Inflammatory macrophage treated with lipopolysaccharide for 4 hours (primary cell): ENCODE measurements at regions not wholly inside any gene's neighbourhood (a gene's known extent, or its start where the extent isn't known, plus 50 kb on each side); places are given as distances from the start of the nearest gene placed in this dataset.

ENCODE experiments used
- DNase-seq: peaks from one replicate; pipeline ENCODE4 v3.0.0-alpha.2; 2020

DNA sequence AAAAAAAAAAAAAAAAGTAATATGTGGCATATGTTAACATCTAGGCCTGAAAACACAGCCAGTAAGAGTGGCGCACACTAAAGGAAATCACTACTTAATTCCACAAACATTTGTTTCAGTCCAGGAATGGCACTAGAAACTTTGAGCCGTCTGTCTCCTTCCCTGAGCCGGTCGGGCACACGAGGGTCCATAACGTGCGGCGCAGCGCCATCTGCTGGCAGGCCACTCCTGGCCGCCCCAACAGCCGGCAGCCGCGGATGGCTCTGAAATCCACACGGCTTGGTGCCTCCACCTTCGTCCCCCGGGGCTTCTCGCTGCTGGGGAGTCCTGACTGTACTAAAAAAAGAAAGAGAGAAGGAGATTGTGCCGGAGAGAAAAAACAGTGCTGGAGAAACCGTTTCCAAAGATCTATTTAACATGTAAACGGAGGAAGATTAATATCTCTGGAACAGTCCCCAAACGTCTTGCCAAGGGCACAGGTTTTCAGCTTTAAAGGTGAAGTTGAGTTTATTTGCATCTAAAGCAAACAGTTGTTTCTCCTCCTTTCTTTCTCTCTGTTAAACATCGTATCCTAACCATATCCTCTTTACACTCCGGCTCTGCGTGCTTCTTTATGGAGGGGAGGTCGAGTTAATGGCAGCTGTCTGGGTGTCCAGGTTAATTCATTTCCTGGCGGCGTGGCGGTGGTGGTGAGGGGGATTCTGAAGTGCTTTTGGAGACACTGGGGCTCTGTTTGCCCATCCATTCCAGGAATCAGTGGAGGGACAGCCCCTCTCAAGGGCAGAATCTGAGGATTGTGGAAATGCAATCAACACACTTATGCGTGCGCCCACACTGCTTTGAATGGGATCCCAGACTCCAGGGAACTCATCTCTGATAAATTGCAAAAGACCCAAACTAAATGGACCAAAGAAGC lies 611.3 kb upstream of the SALL1 start:
- peak; percentile 43 for DNase-seq

DNA sequence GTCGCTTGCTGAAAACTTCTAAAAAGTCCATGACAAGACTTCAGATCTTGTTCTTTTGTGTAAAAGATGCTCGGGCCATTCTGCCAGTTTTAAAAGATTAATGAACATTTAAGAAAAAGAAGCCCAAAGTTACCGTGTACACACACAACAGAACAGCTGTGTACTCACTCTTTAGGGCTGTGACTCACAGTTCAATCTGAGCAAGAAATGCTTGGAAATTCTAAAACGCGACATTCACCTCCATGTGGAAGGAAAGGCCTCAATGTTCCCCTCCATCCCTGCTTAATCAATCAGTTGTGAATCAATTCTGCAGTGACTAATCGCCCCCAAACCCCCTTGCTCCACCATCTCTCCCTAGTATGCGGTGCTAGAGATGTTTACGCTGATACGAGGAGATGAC lies 609.9 kb upstream of the SALL1 start:
- no peak for DNase-seq

DNA sequence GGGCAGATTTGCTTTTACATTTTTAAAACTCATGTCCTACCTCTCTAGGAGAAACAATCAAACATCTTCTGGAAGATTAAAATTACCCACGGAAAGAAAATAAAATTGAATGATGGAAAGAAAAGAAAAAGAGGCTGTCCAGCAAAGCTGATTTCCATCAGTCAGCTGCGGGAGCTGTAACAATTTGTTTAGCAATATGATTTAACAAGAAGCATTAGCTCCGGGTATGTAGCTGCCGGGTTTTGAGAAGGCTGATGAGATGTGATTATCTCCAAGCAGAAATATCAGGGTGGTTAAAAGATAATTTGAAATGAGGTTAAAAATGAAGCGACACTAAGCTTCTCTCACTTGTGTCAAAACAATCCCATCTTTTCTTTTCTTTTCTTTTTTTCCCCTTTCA lies 608.9 kb upstream of the SALL1 start:
- no peak for DNase-seq

DNA sequence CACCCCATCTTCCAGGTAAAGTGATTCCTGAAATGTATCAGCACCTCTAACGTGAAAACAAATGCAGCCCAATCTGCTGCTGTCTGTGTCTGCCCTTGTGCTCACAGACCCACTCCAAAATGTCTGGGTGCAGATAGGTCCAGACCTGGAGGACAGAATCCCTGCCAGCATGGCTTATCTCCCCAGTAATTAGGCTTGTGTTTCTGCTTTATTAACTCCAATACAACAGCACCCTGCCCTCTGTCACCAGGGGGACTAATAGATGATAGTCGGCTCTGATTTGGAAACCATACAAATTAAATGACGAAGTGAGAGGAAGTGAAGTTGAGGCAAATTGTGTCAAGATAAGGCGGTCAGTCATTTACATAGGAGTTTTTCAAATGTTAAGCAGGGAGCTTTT lies 608.3 kb upstream of the SALL1 start:
- DNase-seq: no peak

DNA sequence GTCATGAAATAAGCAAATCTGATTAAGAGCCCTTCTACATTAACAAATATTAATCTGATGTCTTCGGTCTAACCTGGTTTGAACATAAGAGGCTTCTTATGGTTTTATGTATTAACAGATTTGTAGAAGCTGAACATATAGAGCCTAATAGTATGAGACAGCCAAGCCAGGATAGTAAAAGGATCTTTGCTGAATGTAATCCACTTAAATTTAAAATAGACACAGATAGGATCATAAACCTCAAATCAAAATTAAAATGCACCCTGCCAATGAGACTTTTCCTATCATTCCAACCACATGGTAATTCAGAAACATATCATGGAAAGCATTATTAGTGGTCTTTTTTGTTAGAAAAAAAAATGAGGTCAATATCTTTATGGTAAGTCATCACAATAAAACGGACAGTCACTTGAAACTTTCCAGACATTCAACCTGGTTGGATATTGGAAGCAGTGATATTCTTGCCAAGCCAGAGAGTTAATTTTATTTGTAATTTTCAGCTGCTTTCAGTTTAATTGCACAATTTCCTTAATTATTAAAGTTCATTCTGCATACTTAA lies 606.9 kb upstream of the SALL1 start:
- no peak for DNase-seq

DNA sequence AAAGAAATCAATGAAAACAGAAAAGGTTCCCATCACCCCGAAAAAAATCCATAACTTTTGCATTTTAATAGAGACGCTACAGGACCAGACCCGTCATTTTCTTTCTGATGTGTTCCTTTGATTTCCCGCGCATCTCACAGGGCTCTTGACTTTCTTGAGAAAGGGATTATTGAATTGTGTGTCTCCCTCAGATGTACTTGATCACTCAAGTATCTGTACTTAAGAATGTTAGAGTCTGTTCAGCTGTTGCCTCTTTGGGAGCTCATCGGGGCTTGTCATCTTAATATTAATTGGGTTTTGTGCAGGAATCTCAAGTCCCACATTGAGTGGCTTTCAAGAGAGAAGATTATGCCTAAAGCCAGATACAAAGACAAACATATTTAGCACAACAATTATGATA lies 606.4 kb upstream of the SALL1 start:
- no peak for DNase-seq

DNA sequence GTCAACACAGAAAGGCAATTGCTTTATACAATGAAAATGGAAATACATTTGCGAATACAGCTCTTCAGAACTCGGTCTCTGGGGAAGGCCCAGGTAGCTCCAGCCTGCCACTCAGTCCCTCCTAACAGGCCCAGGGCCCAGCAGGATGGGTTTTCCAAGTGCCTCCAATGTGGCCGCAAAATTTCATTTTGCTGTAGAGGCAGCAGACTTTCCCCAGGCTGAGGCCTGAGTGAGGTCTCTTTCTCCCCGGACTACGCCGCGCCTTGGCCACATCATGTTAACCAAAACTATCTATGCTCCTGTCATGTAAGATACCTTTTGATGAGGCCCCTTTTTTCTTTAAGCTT lies 606.0 kb upstream of the SALL1 start:
- no peak for DNase-seq

DNA sequence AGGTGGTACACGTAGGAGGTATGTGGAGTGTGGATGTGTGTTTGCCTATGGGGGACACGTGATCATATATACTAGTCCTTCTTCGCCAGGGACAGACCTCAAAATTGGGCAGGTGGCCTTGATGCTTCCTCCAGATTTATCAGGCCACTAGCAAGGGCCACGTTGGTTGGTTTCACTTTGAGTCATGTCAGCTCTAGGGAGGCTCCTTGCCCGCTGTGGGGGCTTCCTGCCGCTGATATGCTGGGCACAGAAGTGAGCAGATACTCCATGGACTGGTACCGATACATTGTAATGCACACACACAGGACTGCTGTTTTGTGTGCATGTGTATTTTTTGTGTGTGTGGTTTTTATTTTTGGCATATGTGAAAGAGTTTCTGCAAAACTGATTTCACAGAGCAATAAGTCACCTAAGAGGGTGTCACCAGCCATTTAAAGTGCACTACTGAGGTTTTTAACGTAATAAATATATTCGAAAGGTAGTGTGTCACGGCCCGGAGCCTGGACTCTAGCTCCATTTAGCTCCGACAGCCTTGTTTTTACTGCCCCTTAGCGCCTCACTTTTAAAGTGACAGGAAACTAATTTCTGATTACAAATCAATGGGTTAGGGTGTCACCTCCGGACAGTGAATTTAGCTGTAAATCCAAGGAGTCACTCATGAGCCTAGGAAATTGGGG lies 605.5 kb upstream of the SALL1 start:
- no peak for DNase-seq

DNA sequence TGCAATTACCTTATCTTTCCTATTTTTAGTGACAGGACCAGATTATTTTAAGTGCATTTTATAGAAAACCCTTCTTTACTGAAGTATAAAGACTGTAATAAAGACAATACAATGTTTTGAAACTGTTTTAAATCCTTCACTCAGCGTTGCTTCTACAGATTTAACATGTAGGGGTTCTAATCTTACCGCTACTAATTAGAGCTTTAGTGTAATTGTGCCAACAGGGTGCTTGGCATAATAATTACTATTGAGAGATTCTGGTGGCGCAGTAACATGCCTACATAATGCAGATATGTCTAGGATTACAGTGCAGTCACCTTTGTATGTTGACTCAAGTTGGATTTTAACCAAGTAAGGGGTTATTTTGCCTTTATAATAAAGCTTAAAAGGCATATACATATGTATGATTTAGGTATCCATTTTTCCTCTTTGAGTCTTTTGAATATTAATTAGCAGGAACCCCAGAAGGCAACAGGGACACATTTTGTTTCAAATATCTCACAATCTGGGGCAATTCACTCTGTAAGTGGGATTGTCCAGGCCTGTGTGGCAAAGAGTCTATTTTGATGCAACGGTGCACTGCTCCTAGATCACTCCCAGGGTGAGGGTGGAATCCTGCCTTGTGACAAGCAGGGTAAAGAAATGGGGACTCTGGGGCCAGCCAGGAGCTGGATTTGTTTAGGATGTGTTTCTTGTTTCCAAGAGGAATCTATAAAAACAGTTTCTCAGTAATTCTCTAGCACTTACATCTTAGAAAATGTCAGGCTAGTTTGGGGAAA lies 604.7 kb upstream of the SALL1 start:
- no peak for DNase-seq

DNA sequence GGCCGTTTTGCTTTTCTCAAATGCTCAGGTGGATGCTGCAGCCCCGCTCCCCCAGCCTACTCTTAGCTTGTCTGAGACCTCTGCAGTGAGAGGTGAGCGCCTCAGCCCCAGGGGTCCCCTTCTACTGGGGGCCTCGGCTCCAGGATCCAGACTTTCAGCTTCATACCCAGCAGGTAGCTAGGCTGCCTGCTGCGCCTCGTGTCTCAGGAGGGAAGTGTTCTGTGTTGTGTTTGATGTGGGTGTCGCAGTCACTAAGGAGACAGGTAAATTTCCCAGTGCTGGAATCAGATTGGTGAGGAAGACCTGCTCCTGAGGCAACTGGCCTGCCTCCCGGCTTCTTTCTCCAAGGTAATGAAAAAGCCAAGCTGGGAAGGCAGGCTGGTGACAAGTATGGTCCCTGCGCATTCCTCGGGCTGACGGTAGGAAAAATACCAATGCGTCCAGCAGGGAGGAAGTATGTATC lies 604.0 kb upstream of the SALL1 start:
- DNase-seq: no peak

DNA sequence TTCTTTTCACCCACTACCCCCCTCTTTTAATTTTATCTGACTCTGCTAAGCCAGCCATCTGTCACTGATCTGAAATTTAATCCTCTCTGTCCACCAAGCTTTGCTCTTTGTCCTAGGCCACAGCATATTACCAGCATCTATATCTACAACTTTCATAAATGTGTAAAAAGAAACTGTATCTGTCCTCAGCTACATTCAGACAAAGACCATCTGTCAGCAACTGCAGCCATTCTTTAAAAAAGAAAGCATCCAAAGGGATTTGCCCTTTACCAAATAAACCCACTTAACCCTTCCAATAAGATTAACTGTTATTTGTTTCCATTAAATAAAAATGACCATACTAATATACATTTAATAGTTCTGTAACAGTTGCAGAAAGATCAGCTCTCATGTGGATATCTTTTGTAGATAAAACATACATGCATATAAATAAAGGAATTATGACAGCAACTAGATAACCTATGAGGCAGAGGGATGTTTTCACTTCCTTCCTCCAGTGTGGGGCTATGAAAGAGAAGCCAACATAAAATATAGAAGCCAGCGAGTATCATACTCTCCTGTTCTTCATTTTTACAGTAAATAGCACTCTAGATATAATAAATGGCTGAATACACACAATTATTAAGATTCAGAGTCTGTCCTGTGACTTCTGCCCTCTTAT lies 602.5 kb upstream of the SALL1 start:
- no peak for DNase-seq

DNA sequence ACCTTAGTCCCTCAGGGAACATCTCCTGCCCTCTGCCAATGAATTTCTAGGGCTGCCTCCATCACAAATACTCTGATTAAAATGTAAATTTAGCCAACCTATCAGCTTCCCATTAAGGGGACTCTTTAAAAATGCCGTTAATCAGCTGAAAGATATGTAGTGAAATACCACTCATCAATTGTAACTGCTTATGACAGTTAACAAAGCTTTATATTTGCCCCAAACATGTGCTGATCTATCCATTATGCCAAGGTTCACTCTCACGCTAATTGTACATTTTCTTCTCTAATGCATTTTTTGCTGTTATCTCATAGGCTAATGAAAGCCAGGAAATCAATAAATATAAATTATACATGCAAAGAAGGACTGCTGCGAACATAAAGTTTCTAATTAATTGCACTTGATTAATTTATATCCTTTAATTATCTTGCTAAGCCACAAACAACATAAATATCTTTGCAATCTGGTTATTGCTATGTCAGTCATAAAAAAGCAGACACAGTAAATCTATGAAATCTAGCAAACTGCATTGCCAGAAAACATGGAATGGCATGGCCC lies 601.4 kb upstream of the SALL1 start:
- DNase-seq: no peak

DNA sequence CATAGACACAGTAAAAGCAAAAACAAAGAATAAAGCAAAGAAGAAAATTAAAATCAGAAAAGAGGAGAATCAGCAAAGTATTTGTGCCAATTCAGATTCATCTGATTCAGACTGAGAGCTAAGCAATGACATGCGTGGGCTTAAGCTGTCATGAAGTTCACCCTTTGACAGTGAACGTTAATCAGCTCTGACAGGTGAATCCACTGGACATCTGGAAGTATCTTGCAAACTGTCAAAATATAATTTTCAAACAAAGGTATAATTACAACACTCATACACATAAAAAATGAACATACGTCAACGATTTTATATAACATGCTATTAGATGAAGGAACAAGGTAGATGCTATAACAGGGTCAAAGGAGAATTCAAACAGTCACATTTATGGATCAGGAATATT lies 596.3 kb upstream of the SALL1 start:
- no peak for DNase-seq

DNA sequence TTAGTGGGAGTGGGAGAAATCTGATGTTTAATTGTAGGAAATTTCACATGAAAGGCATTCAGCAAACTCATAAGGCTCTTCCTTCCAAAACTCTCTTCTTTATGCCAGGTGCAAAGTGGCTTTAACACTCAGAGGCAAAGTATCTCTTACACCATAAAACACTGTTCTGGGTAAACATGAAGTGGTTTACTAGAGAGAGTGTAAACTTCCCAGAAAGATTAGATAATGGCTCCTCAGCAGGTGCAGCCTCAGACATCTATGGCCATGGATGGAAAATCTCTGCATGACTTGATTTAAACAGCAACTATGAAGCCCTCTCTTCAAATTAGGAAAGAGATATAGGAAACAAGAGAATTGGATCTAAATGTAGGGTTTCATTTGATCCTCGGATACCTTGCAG lies 583.1 kb upstream of the SALL1 start:
- no peak for DNase-seq

DNA sequence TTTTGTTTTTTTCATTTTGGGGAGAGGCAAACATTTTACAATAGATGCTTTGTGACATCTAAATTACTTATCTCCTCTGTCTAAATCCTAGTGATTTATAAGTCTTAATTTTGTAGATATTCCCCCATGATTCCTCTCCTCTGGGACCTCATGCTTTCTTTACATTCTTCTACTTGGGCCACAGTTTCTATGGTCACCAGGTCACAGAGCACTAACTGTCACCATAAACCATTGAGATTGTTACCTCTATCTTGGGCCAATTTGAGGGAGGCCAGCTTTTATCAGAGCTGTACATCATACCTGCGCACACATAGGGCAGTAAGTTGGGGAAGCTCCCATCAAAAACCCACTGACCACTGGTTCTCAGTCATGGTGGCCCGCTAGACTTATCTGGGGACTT lies 582.1 kb upstream of the SALL1 start:
- no peak for DNase-seq

DNA sequence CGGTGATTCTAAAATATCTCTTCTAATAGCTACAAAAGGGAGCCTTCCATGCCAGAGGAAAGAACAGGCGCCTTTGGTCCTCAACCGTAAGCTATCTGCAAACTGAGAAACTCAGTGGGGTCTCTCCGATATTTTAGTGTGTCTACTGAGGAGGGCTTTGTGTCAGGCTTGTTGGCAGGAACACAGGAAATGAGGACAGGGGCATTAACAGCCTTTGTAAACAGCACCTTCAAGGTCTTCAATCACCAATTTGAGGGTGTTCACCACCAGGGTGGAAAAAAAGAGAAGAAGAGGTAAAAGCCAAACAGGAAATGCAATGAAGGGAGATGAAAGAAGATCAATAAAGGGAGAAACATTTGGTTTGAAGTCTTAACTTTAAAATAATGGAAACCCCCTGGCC lies 580.1 kb upstream of the SALL1 start:
- DNase-seq: no peak

DNA sequence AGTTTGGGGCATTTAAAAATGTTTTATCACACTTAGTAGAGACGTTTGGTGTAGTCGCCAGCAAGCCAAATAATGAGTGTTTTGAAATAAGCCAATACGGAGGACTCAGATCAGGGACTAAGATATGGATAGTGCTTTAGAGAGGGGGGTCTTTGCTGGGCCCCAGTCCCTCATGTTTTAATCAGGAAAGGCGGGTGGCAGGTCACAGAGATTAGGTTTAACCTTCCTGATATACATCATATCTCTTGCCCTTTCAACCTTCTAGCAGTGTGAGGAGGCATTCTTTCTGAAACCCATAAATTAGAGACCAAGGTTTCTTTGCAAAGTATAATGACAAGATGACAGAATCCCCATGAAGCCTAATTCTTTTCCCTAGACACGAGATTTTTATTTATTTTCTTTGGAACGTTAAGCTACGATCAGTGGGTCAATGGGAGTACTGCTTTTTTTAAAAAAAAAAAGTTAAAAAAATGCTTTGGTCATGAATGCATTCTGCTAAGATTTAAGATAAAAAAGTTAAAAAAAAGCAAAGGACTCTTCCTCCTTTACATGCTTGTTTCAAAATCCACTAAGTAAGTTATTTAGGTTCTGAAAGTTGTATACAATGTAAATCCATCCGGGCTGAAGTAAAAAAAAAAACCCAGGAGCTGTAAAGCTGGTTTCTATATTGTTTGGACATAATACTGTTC lies 572.1 kb upstream of the SALL1 start:
- no peak for DNase-seq

DNA sequence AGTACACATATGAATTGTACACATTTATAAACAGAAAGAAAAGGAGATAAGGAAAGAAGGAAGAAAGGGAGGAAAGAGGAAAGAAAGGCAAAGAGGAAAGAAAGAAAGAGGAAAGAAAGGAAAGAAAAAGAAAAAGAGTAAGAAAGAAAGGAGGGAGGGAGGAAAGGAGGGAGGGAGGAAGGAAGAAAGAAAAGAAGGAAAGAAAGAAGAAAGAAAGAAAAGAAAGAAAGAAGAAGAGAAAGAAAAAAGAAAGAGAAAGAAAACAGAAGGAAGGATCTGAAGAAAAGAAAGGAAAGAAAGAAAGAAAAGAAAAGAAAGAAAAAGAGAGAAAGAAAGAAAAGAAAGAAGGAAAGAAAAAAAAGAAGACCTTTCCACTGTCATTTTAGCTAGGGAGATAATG lies 571.4 kb upstream of the SALL1 start:
- DNase-seq: no peak

DNA sequence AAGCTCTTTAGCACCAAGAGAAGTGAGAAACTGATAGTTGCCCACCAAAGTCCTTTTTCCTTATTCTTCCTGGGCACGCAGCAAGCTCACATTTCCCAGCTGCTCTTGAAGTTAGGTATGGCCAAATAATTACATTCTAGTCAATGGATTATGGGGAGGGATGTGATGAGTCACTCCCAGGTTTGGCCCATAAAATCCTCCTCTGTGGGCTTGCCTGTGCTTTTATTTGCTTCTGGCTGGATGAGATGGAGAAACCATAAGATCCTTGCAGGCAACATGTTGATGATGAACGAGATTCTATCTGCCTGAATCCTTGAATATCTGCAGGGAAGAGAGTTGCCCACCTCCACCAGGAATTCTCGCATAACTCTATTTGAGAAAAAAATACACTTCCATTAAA lies 568.3 kb upstream of the SALL1 start:
- DNase-seq: no peak

DNA sequence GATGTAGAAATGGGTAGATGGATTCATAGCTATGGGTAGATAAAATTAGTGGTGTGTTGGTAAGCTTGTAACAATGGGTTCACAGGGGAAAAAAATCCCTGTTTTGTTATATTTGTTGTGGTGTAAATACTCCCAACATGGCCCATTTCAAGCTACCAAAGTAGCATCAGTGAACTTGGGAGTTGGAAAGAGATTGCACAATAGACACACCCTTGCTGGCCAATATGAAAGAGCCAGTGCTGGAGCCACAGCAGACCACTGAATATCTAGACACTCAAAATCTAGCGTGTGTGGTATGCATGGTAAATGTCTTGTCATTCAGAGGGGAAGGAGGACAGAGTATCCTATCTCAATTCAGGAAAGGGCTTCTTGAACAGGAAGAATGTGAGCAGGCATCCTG lies 565.1 kb upstream of the SALL1 start:
- no peak for DNase-seq

DNA sequence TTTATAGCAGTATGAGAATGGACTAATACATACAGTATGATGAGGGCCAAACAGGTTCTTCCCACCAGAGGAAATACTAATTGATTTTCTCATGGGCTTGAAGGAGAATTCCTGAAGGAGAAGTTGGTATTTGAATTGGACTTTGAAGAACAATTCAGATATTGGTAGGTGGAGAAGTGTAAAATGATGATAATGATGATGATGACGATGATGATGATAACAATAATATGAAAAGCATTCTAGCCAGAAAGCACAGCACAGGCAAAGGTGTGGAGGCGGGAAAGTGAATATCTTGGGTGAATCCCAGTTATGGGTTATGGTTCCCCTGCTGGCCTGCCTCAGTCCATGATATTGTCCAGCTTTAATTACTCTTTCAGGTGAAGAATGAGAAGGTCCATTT lies 562.4 kb upstream of the SALL1 start:
- DNase-seq: no peak
